Endothelial cell of umbilical vein (primary cell): ENCODE measurements at regions not wholly inside any gene's neighbourhood (a gene's known extent, or its start where the extent isn't known, plus 50 kb on each side); places are given as distances from the start of the nearest gene placed in this dataset.

ENCODE experiments used
- EZH2 ChIP-seq: IDR thresholded peaks from 2 replicates; pipeline ENCODE4 v1.6.1; 2012; ENCODE audit warnings: borderline replicate concordance, low read depth, mild to moderate bottlenecking, moderate library complexity, low read length, inconsistent platforms; ENCODE audit not compliant: severe bottlenecking
- FOS ChIP-seq: IDR thresholded peaks from 2 replicates; pipeline ENCODE4 v1.6.1; 2011; ENCODE audit warnings: mild to moderate bottlenecking, low read length, moderate library complexity, borderline replicate concordance; ENCODE audit not compliant: insufficient read depth
- GATA2 ChIP-seq: IDR thresholded peaks from 2 replicates; pipeline ENCODE4 v1.7.0; 2011; ENCODE audit warnings: low read depth, mild to moderate bottlenecking, moderate library complexity, mixed read lengths, low read length; ENCODE audit not compliant: insufficient read length, insufficient read depth
- POLR2A ChIP-seq: IDR thresholded peaks from 2 replicates; pipeline ENCODE4 v1.6.1; 2012; ENCODE audit warnings: low read depth, mild to moderate bottlenecking, control low read depth, low read length
- POLR2AphosphoS5 ChIP-seq: IDR thresholded peaks from 2 replicates; pipeline ENCODE4 v1.6.1; 2012; ENCODE audit warnings: low read depth, mild to moderate bottlenecking, control low read depth, low read length, moderate library complexity; ENCODE audit not compliant: insufficient read depth
- TF ChIP-seq, protein P1 (sequence below), 2 donors: IDR thresholded peaks; 1 replicate in 1 of 2; 2 replicates in 1 of 2; pipeline ENCODE4 v1.5.1; 2011; ENCODE audit warnings: low read length in 2 of 2, mild to moderate bottlenecking in 2 of 2, moderate library complexity in 2 of 2, control low read depth in 1 of 2, inconsistent platforms in 1 of 2, low read depth in 1 of 2; ENCODE audit not compliant: insufficient read depth in 1 of 2; ENCODE audit errors: extremely low read depth in 1 of 2
- TF ChIP-seq, protein P2 (sequence below): IDR thresholded peaks from 2 replicates; pipeline ENCODE4 v1.6.1; 2011; ENCODE audit not compliant: insufficient read depth, insufficient read length

- TF ChIP-seq, protein P1, sequence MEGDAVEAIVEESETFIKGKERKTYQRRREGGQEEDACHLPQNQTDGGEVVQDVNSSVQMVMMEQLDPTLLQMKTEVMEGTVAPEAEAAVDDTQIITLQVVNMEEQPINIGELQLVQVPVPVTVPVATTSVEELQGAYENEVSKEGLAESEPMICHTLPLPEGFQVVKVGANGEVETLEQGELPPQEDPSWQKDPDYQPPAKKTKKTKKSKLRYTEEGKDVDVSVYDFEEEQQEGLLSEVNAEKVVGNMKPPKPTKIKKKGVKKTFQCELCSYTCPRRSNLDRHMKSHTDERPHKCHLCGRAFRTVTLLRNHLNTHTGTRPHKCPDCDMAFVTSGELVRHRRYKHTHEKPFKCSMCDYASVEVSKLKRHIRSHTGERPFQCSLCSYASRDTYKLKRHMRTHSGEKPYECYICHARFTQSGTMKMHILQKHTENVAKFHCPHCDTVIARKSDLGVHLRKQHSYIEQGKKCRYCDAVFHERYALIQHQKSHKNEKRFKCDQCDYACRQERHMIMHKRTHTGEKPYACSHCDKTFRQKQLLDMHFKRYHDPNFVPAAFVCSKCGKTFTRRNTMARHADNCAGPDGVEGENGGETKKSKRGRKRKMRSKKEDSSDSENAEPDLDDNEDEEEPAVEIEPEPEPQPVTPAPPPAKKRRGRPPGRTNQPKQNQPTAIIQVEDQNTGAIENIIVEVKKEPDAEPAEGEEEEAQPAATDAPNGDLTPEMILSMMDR (IDR thresholded peaks at IDR 0.05; ENCODE audit: extremely low read depth in 1 of 2, insufficient read depth in 1 of 2, low read depth in 1 of 2, low read length in 2 of 2): no peak
- TF ChIP-seq, protein P2, sequence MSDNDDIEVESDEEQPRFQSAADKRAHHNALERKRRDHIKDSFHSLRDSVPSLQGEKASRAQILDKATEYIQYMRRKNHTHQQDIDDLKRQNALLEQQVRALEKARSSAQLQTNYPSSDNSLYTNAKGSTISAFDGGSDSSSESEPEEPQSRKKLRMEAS: no peak
- TF ChIP-seq POLR2AphosphoS5 (no peak), EZH2 (no peak), POLR2A (no peak), GATA2 (no peak), FOS (no peak)
Measured at GRCh38 chr6:169162249-169162648, 91.4 kb downstream of the THBS2 start.
